Neuronal stem cell (in vitro differentiated cells): ENCODE measurements at regions not wholly inside any gene's neighbourhood (a gene's known extent, or its start where the extent isn't known, plus 50 kb on each side); places are given as distances from the start of the nearest gene placed in this dataset.

Experiments used
- DNase-seq: peaks from one replicate; pipeline ENCODE4 v3.0.0-alpha.2; 2013; ENCODE audit warnings: low spot score
- H2AFZ ChIP-seq: one replicate; pipeline ENCODE4 v1.6.1; 2013; ENCODE audit warnings: mild to moderate bottlenecking, low read length, inconsistent platforms
- H2AK5ac ChIP-seq: 2 replicates; pipeline ENCODE4 v1.6.1; 2013; ENCODE audit warnings: low read depth, mild to moderate bottlenecking, inconsistent platforms, low read length, moderate library complexity, mixed read lengths
- H2BK120ac ChIP-seq: 2 replicates; pipeline ENCODE4 v1.6.1; 2013; ENCODE audit warnings: low read depth, mild to moderate bottlenecking, inconsistent platforms, low read length, moderate library complexity, mixed read lengths
- H2BK12ac ChIP-seq: one replicate; pipeline ENCODE4 v1.6.1; 2013; ENCODE audit warnings: low read length, inconsistent platforms
- H2BK15ac ChIP-seq: 2 replicates; pipeline ENCODE4 v1.6.1; 2013; ENCODE audit warnings: mild to moderate bottlenecking, low read length, inconsistent platforms, mixed read lengths
- H2BK5ac ChIP-seq: one replicate; pipeline ENCODE4 v1.6.1; 2013; ENCODE audit warnings: inconsistent platforms, mild to moderate bottlenecking, low read length, moderate library complexity
- H3K14ac ChIP-seq: one replicate; pipeline ENCODE4 v1.6.1; 2013; ENCODE audit warnings: low read length, inconsistent platforms
- H3K18ac ChIP-seq: 2 replicates; pipeline ENCODE4 v1.6.1; 2013; ENCODE audit warnings: low read length, inconsistent platforms
- H3K23ac ChIP-seq: 2 replicates; pipeline ENCODE4 v1.6.1; 2013; ENCODE audit warnings: low read depth, mild to moderate bottlenecking, mixed read lengths, low read length, inconsistent platforms; ENCODE audit not compliant: poor library complexity
- H3K27ac ChIP-seq: replicated peaks from 3 replicates; pipeline ENCODE4 v1.5.1; 2013; ENCODE audit warnings: low read length, inconsistent platforms
- H3K27me3 ChIP-seq, 3 experiments: 2 replicates each; pipeline ENCODE4 v1.6.1; 2013; ENCODE audit warnings: low read length in 3 of 3, mild to moderate bottlenecking in 2 of 3, inconsistent platforms in 1 of 3, low read depth in 1 of 3, mixed read lengths in 1 of 3, moderate library complexity in 1 of 3; ENCODE audit not compliant: control insufficient read depth in 3 of 3, insufficient read depth in 3 of 3
- H3K36me3 ChIP-seq, 2 donors: replicated peaks in 1 of 2; 2 replicates each; pipeline ENCODE4 v1.6.1; 2013; ENCODE audit warnings: low read length in 2 of 2; ENCODE audit not compliant: control insufficient read depth in 2 of 2, insufficient read depth in 2 of 2
- H3K4ac ChIP-seq: 2 replicates; pipeline ENCODE4 v1.6.1; 2013; ENCODE audit warnings: inconsistent platforms, mild to moderate bottlenecking, low read length, moderate library complexity
- H3K4me1 ChIP-seq, 2 donors: 1 replicate in 1 of 2; 2 replicates in 1 of 2; pipeline ENCODE4 v1.6.1; 2013; ENCODE audit warnings: low read length in 2 of 2, low read depth in 1 of 2; ENCODE audit not compliant: control insufficient read depth in 2 of 2, insufficient read depth in 1 of 2
- H3K4me2 ChIP-seq: one replicate; pipeline ENCODE4 v1.6.1; 2013; ENCODE audit warnings: mild to moderate bottlenecking, low read length, inconsistent platforms; ENCODE audit not compliant: insufficient read depth, poor library complexity, severe bottlenecking
- H3K4me3 ChIP-seq, 2 donors: 2 replicates each; pipeline ENCODE4 v1.5.1; 2013; ENCODE audit warnings: low read length in 2 of 2, mild to moderate bottlenecking in 2 of 2, inconsistent platforms in 1 of 2, moderate library complexity in 1 of 2
- H3K79me1 ChIP-seq: one replicate; pipeline ENCODE4 v1.6.1; 2013; ENCODE audit warnings: low read depth, mild to moderate bottlenecking, inconsistent platforms, low read length, moderate library complexity
- H3K9ac ChIP-seq: one replicate; pipeline ENCODE4 v1.6.1; 2013; ENCODE audit warnings: mild to moderate bottlenecking, low read depth, low read length, inconsistent platforms; ENCODE audit not compliant: poor library complexity
- H3K9me3 ChIP-seq, 2 donors: replicated peaks in 1 of 2; 2 replicates each; pipeline versions ENCODE3 to v1.6.1; 2013; ENCODE audit warnings: low read length in 2 of 2, mild to moderate bottlenecking in 2 of 2, inconsistent platforms in 1 of 2, low read depth in 1 of 2, mixed read lengths in 1 of 2, moderate library complexity in 1 of 2; ENCODE audit not compliant: control insufficient read depth in 2 of 2, insufficient read depth in 1 of 2
- H4K8ac ChIP-seq: one replicate; pipeline ENCODE4 v1.6.1; 2013; ENCODE audit warnings: low read depth, mild to moderate bottlenecking, inconsistent platforms, low read length, moderate library complexity
- H4K91ac ChIP-seq: one replicate; pipeline ENCODE4 v1.6.1; 2013; ENCODE audit warnings: low read length, low read depth, mild to moderate bottlenecking, inconsistent platforms; ENCODE audit not compliant: poor library complexity
- WGBS, 2 donors: extraction: QIAGEN DNeasy Blood & Tissue Kit; methylation state at CpG; one replicate each; pipeline ENCODE4 v1.1.7; 2013; ENCODE audit warnings: missing lambda C conversion rate in 2 of 2, mixed read lengths in 1 of 2; ENCODE audit not compliant: insufficient read length in 2 of 2, insufficient replicate concordance in 1 of 2; ENCODE audit errors: extremely low coverage in 2 of 2; 5-methylcytosine and 5-hydroxymethylcytosine counted together

GRCh38 chr13:91187522-91187921, 160.0 kb upstream of the MIR17HG start:
- Histone ChIP-seq H3K27me3 (no peaks in the 10 kb centered on the region), H3K4me3 (no peak overlapping the region), H3K4me2 (no peak overlapping the region), H2BK120ac (no peak overlapping the region), H2AFZ (no peak overlapping the region), H3K14ac (no peak overlapping the region), H3K36me3 (no peaks in the 10 kb centered on the region), H4K8ac (no peak overlapping the region), H3K27ac (no peak overlapping the region), H2BK12ac (no peak overlapping the region), H3K4me1 (peaks cover 0 to 3% of the 10 kb centered on the region in 2 donors), H3K9ac (no peak overlapping the region), H4K91ac (no peak overlapping the region), H2AK5ac (no peak overlapping the region), H2BK15ac (no peak overlapping the region), H3K79me1 (no peaks in the 10 kb centered on the region), H3K18ac (no peak overlapping the region), H2BK5ac (no peak overlapping the region), H3K9me3 (no peaks in the 10 kb centered on the region), H3K4ac (no peak overlapping the region), H3K23ac (no peak overlapping the region)
- DNase-seq, result no peak

- Histone ChIP-seq H3K27me3 (no peaks in the 10 kb centered on the region), H2BK5ac (no peak overlapping the region), H4K8ac (no peak overlapping the region), H3K27ac (no peak overlapping the region), H3K14ac (no peak overlapping the region), H3K4me2 (no peak overlapping the region), H3K36me3 (no peaks in the 10 kb centered on the region), H2AFZ (no peak overlapping the region), H3K18ac (no peak overlapping the region), H3K4me1 (peaks cover 0 to under 1% of the 10 kb centered on the region in 2 donors), H2BK15ac (no peak overlapping the region), H3K9me3 (no peaks in the 10 kb centered on the region), H2AK5ac (no peak overlapping the region), H2BK120ac (no peak overlapping the region), H2BK12ac (no peak overlapping the region), H3K23ac (no peak overlapping the region), H3K9ac (no peak overlapping the region), H3K4ac (no peak overlapping the region), H4K91ac (no peak overlapping the region), H3K79me1 (no peaks in the 10 kb centered on the region), H3K4me3 (no peak overlapping the region)
- no CpG with 5 or more reads among the region's 3 CpGs for WGBS, 2 donors
- DNase-seq, result no peak
Measured at GRCh38 chr13:91189506-91189905, 158.0 kb upstream of the MIR17HG start.

GRCh38 chr13:91193358-91193757, 154.1 kb upstream of the MIR17HG start:
- Histone ChIP-seq H3K36me3 (no peaks in the 10 kb centered on the region), H3K18ac (no peak overlapping the region), H3K4me1 (no peaks in the 10 kb centered on the region), H3K27me3 (no peaks in the 10 kb centered on the region), H3K27ac (no peak overlapping the region), H3K79me1 (no peaks in the 10 kb centered on the region), H2BK5ac (no peak overlapping the region), H3K9ac (no peak overlapping the region), H3K4ac (no peak overlapping the region), H3K4me2 (no peak overlapping the region), H3K4me3 (no peak overlapping the region), H4K8ac (no peak overlapping the region), H2AFZ (no peak overlapping the region), H2BK12ac (no peak overlapping the region), H2BK120ac (no peak overlapping the region), H3K9me3 (no peaks in the 10 kb centered on the region), H2BK15ac (no peak overlapping the region), H3K23ac (no peak overlapping the region), H2AK5ac (no peak overlapping the region), H4K91ac (no peak overlapping the region), H3K14ac (no peak overlapping the region)
- no CpG with 5 or more reads among the region's 2 CpGs for WGBS, 2 donors
- no peak for DNase-seq

GRCh38 chr13:91195789-91196188, 151.7 kb upstream of the MIR17HG start:
- Histone ChIP-seq H3K79me1 (no peaks in the 10 kb centered on the region), H3K9me3 (no peaks in the 10 kb centered on the region), H4K8ac (no peak overlapping the region), H3K27me3 (no peaks in the 10 kb centered on the region), H3K14ac (no peak overlapping the region), H3K4me3 (no peak overlapping the region), H3K18ac (no peak overlapping the region), H3K36me3 (no peaks in the 10 kb centered on the region), H2BK12ac (no peak overlapping the region), H3K23ac (no peak overlapping the region), H3K4ac (no peak overlapping the region), H2AK5ac (no peak overlapping the region), H3K4me2 (no peak overlapping the region), H3K27ac (no peak overlapping the region), H2BK120ac (no peak overlapping the region), H3K9ac (no peak overlapping the region), H3K4me1 (no peaks in the 10 kb centered on the region), H2BK5ac (no peak overlapping the region), H2AFZ (no peak overlapping the region), H4K91ac (no peak overlapping the region), H2BK15ac (no peak overlapping the region)
- no CpG with 5 or more reads among the region's 2 CpGs for WGBS, 2 donors
- no peak for DNase-seq
